ENCODE measurements at regions not wholly inside any gene's neighbourhood (a gene's known extent, or its start where the extent isn't known, plus 50 kb on each side); places are given as distances from the start of the nearest gene placed in this dataset.
"Not testable (repeated sequence)": the region's sequence is repeated elsewhere in the genome, so short reads cannot be mapped to it uniquely, and the experiment has no call there.

DNA sequence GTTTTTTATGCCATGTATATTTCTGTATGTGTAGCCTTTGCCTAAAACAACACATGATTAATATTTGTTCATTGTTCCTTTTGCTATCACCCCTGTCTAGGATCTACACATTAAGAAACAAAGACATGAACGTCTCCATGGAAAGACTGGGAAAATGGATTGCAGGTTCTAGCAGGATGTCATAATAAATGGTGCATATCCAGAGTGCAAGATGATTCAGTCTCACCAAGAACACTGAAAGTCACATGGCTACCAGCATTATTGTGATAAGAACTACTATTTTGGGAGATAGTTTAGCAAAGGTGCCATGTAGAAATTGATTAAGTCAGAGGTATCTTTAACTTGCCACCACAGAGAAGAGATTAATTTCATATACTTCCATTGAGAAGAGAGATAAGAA is 398.3 kb downstream of the OR4F29 start:
- TF ChIP-seq, protein P1, sequence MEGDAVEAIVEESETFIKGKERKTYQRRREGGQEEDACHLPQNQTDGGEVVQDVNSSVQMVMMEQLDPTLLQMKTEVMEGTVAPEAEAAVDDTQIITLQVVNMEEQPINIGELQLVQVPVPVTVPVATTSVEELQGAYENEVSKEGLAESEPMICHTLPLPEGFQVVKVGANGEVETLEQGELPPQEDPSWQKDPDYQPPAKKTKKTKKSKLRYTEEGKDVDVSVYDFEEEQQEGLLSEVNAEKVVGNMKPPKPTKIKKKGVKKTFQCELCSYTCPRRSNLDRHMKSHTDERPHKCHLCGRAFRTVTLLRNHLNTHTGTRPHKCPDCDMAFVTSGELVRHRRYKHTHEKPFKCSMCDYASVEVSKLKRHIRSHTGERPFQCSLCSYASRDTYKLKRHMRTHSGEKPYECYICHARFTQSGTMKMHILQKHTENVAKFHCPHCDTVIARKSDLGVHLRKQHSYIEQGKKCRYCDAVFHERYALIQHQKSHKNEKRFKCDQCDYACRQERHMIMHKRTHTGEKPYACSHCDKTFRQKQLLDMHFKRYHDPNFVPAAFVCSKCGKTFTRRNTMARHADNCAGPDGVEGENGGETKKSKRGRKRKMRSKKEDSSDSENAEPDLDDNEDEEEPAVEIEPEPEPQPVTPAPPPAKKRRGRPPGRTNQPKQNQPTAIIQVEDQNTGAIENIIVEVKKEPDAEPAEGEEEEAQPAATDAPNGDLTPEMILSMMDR (IDR thresholded peaks at IDR 0.05): not testable (repeated sequence)
- not testable (repeated sequence) for TF ChIP-seq POLR2AphosphoS5 (IDR thresholded peaks at IDR 0.05)
